ENCODE measurements at regions not wholly inside any gene's neighbourhood (a gene's known extent, or its start where the extent isn't known, plus 50 kb on each side); places are given as distances from the start of the nearest gene placed in this dataset.

GRCh38 chr7:42739638-42740037 lies 172.2 kb downstream of the C7orf25 start:
- Histone ChIP-seq H3K4me3 (ENCODE audit: low read depth in 1 of 2, low read length in 2 of 2) (no peak overlapping the region), H3K9me3 (ENCODE audit: low read length) (no peaks in the 10 kb centered on the region), H3K4me1 (ENCODE audit: insufficient read depth, low read length) (peaks cover 4% of the 10 kb centered on the region), H3K9ac (ENCODE audit: low read length) (no peak overlapping the region), H3K36me3 (ENCODE audit: insufficient read depth, low read length) (no peaks in the 10 kb centered on the region), H3K27ac (ENCODE audit: low read depth, low read length) (no peak overlapping the region), H3K27me3 (ENCODE audit: control insufficient read depth in 1 of 2, insufficient read depth in 2 of 2, low read length in 2 of 2) (no peaks in the 10 kb centered on the region)

- no peak overlapping the region for H3K9ac ChIP-seq (ENCODE audit: low read length)
- peaks cover 4% of the 10 kb centered on the region for H3K4me1 ChIP-seq (ENCODE audit: insufficient read depth, low read length)
- H3K36me3 ChIP-seq (ENCODE audit: insufficient read depth, low read length), result no peaks in the 10 kb centered on the region
- no peaks in the 10 kb centered on the region for H3K9me3 ChIP-seq (ENCODE audit: low read length)
- no peak overlapping the region for H3K4me3 ChIP-seq (ENCODE audit: low read depth in 1 of 2, low read length in 2 of 2)
- H3K27me3 ChIP-seq (ENCODE audit: control insufficient read depth in 1 of 2, insufficient read depth in 2 of 2, low read length in 2 of 2), result no peaks in the 10 kb centered on the region
- no peak overlapping the region for H3K27ac ChIP-seq (ENCODE audit: low read depth, low read length)
Measured at GRCh38 chr7:42736931-42737330, 174.9 kb downstream of the C7orf25 start.

GRCh38 chr7:42735081-42735480 lies 176.8 kb downstream of the C7orf25 start:
- H3K4me1 ChIP-seq (ENCODE audit: insufficient read depth, low read length), result peaks cover 4% of the 10 kb centered on the region
- H3K27me3 ChIP-seq (ENCODE audit: control insufficient read depth in 1 of 2, insufficient read depth in 2 of 2, low read length in 2 of 2), result no peaks in the 10 kb centered on the region
- no peak overlapping the region for H3K4me3 ChIP-seq (ENCODE audit: low read depth in 1 of 2, low read length in 2 of 2)
- H3K27ac ChIP-seq (ENCODE audit: low read depth, low read length), result no peak overlapping the region
- H3K9me3 ChIP-seq (ENCODE audit: low read length), result no peaks in the 10 kb centered on the region
- no peaks in the 10 kb centered on the region for H3K36me3 ChIP-seq (ENCODE audit: insufficient read depth, low read length)
- H3K9ac ChIP-seq (ENCODE audit: low read length), result no peak overlapping the region

- Histone ChIP-seq H3K27ac (ENCODE audit: low read depth, low read length) (no peak overlapping the region), H3K36me3 (ENCODE audit: insufficient read depth, low read length) (no peaks in the 10 kb centered on the region), H3K9ac (ENCODE audit: low read length) (no peak overlapping the region), H3K4me1 (ENCODE audit: insufficient read depth, low read length) (no peaks in the 10 kb centered on the region), H3K27me3 (ENCODE audit: control insufficient read depth in 1 of 2, insufficient read depth in 2 of 2, low read length in 2 of 2) (no peaks in the 10 kb centered on the region), H3K9me3 (ENCODE audit: low read length) (no peaks in the 10 kb centered on the region), H3K4me3 (ENCODE audit: low read depth in 1 of 2, low read length in 2 of 2) (no peak overlapping the region)
Measured at GRCh38 chr7:42734568-42734967, 177.3 kb downstream of the C7orf25 start.

GRCh38 chr7:42733040-42733439 lies 178.8 kb downstream of the C7orf25 start:
- Histone ChIP-seq H3K9ac (ENCODE audit: low read length) (no peak overlapping the region), H3K27ac (ENCODE audit: low read depth, low read length) (no peak overlapping the region), H3K9me3 (ENCODE audit: low read length) (no peaks in the 10 kb centered on the region), H3K36me3 (ENCODE audit: insufficient read depth, low read length) (no peaks in the 10 kb centered on the region), H3K4me1 (ENCODE audit: insufficient read depth, low read length) (no peaks in the 10 kb centered on the region), H3K27me3 (ENCODE audit: control insufficient read depth in 1 of 2, insufficient read depth in 2 of 2, low read length in 2 of 2) (no peaks in the 10 kb centered on the region), H3K4me3 (ENCODE audit: low read depth in 1 of 2, low read length in 2 of 2) (no peak overlapping the region)

- H3K36me3 ChIP-seq (ENCODE audit: insufficient read depth, low read length), result no peaks in the 10 kb centered on the region
- no peaks in the 10 kb centered on the region for H3K9me3 ChIP-seq (ENCODE audit: low read length)
- no peaks in the 10 kb centered on the region for H3K27me3 ChIP-seq (ENCODE audit: control insufficient read depth in 1 of 2, insufficient read depth in 2 of 2, low read length in 2 of 2)
- no peaks in the 10 kb centered on the region for H3K4me1 ChIP-seq (ENCODE audit: insufficient read depth, low read length)
- H3K9ac ChIP-seq (ENCODE audit: low read length), result no peak overlapping the region
- H3K4me3 ChIP-seq (ENCODE audit: low read depth in 1 of 2, low read length in 2 of 2), result no peak overlapping the region
- H3K27ac ChIP-seq (ENCODE audit: low read depth, low read length), result no peak overlapping the region
Measured at GRCh38 chr7:42730586-42730985, 181.3 kb downstream of the C7orf25 start.

- no peaks in the 10 kb centered on the region for H3K36me3 ChIP-seq (ENCODE audit: insufficient read depth, low read length)
- no peak overlapping the region for H3K9ac ChIP-seq (ENCODE audit: low read length)
- H3K4me1 ChIP-seq (ENCODE audit: insufficient read depth, low read length), result no peaks in the 10 kb centered on the region
Measured at GRCh38 chr7:42729053-42729765, 182.7 kb downstream of the C7orf25 start.

GRCh38 chr7:42727451-42727850 lies 184.4 kb downstream of the C7orf25 start:
- Histone ChIP-seq H3K27me3 (ENCODE audit: control insufficient read depth in 1 of 2, insufficient read depth in 2 of 2, low read length in 2 of 2) (no peaks in the 10 kb centered on the region), H3K27ac (ENCODE audit: low read depth, low read length) (no peak overlapping the region), H3K4me3 (ENCODE audit: low read depth in 1 of 2, low read length in 2 of 2) (no peak overlapping the region), H3K9ac (ENCODE audit: low read length) (no peak overlapping the region), H3K4me1 (ENCODE audit: insufficient read depth, low read length) (no peaks in the 10 kb centered on the region), H3K9me3 (ENCODE audit: low read length) (no peaks in the 10 kb centered on the region), H3K36me3 (ENCODE audit: insufficient read depth, low read length) (no peaks in the 10 kb centered on the region)

More at GRCh38 chr7:42729053-42729765, 182.7 kb downstream of the C7orf25 start:
- H3K27me3 ChIP-seq (ENCODE audit: control insufficient read depth in 1 of 2, insufficient read depth in 2 of 2, low read length in 2 of 2), result no peaks in the 10 kb centered on the region
- no peak overlapping the region for H3K27ac ChIP-seq (ENCODE audit: low read depth, low read length)
- H3K9me3 ChIP-seq (ENCODE audit: low read length), result no peaks in the 10 kb centered on the region
- H3K4me3 ChIP-seq (ENCODE audit: low read depth in 1 of 2, low read length in 2 of 2), result no peak overlapping the region

GRCh38 chr7:42726066-42726785 lies 185.6 kb downstream of the C7orf25 start:
- no peaks in the 10 kb centered on the region for H3K36me3 ChIP-seq (ENCODE audit: insufficient read depth, low read length)
- H3K9me3 ChIP-seq (ENCODE audit: low read length), result no peaks in the 10 kb centered on the region
- H3K4me3 ChIP-seq (ENCODE audit: low read depth in 1 of 2, low read length in 2 of 2), result no peak overlapping the region
- H3K9ac ChIP-seq (ENCODE audit: low read length), result no peak overlapping the region
- no peak overlapping the region for H3K27ac ChIP-seq (ENCODE audit: low read depth, low read length)
- no peaks in the 10 kb centered on the region for H3K27me3 ChIP-seq (ENCODE audit: control insufficient read depth in 1 of 2, insufficient read depth in 2 of 2, low read length in 2 of 2)
- H3K4me1 ChIP-seq (ENCODE audit: insufficient read depth, low read length), result peaks cover under 1% of the 10 kb centered on the region

GRCh38 chr7:42722716-42723115 lies 189.2 kb downstream of the C7orf25 start:
- no peak overlapping the region for H3K27ac ChIP-seq (ENCODE audit: low read depth, low read length)
- no peak overlapping the region for H3K9ac ChIP-seq (ENCODE audit: low read length)
- no peaks in the 10 kb centered on the region for H3K27me3 ChIP-seq (ENCODE audit: control insufficient read depth in 1 of 2, insufficient read depth in 2 of 2, low read length in 2 of 2)
- no peaks in the 10 kb centered on the region for H3K9me3 ChIP-seq (ENCODE audit: low read length)
- H3K36me3 ChIP-seq (ENCODE audit: insufficient read depth, low read length), result no peaks in the 10 kb centered on the region
- peaks cover 10% of the 10 kb centered on the region for H3K4me1 ChIP-seq (ENCODE audit: insufficient read depth, low read length)
- no peak overlapping the region for H3K4me3 ChIP-seq (ENCODE audit: low read depth in 1 of 2, low read length in 2 of 2)

- Histone ChIP-seq H3K9ac (ENCODE audit: low read length) (no peak overlapping the region), H3K27me3 (ENCODE audit: control insufficient read depth in 1 of 2, insufficient read depth in 2 of 2, low read length in 2 of 2) (no peaks in the 10 kb centered on the region), H3K27ac (ENCODE audit: low read depth, low read length) (no peak overlapping the region), H3K36me3 (ENCODE audit: insufficient read depth, low read length) (no peaks in the 10 kb centered on the region), H3K4me1 (ENCODE audit: insufficient read depth, low read length) (peaks cover 10% of the 10 kb centered on the region), H3K4me3 (ENCODE audit: low read depth in 1 of 2, low read length in 2 of 2) (no peak overlapping the region), H3K9me3 (ENCODE audit: low read length) (no peaks in the 10 kb centered on the region)
Measured at GRCh38 chr7:42722198-42722597, 189.7 kb downstream of the C7orf25 start.
